ENCODE measurements at regions not wholly inside any gene's neighbourhood (a gene's known extent, or its start where the extent isn't known, plus 50 kb on each side); places are given as distances from the start of the nearest gene placed in this dataset.

GRCh38 chr3:5951026-5951425, 763.5 kb downstream of the EDEM1 start:
- H3K9me1 ChIP-seq (replicated peaks; ENCODE audit: control insufficient read depth, extremely low read depth, insufficient read depth, low read length) = no peaks in the 10 kb centered on the region
- no peaks in the 10 kb centered on the region for H3K36me3 ChIP-seq (ENCODE audit: control insufficient read depth in 2 of 2, extremely low read depth in 1 of 2, insufficient read depth in 2 of 2, low read length in 2 of 2)
- no peaks in the 10 kb centered on the region for H4K20me1 ChIP-seq (replicated peaks; ENCODE audit: control insufficient read depth, extremely low read depth, insufficient read depth, low read length)
- POLR2A ChIA-PET = no interaction called here
- H3K4me3 ChIP-seq (replicated peaks in 1 of 3; ENCODE audit: insufficient read depth in 1 of 3, low read depth in 1 of 3, low read length in 3 of 3) = no peak overlapping the region
- dilution Hi-C loops (cut with MboI; ENCODE audit: extremely low pct_ligation_motif_present, low sequenced_read_pairs) (no loop called here), intact Hi-C loops (cut with micrococcal nuclease) (no loop called here)
- FAIRE-seq (no peak), DNase-seq (ENCODE audit: low read depth, low spot score) (no peak)
- no peaks in the 10 kb centered on the region for H3K79me2 ChIP-seq (ENCODE audit: control insufficient read depth, insufficient read depth, low read length)
- no peak overlapping the region for H3K9ac ChIP-seq (replicated peaks; ENCODE audit: extremely low read depth, insufficient read depth, low read length)
- H3K27me3 ChIP-seq (ENCODE audit: control insufficient read depth in 2 of 2, insufficient read depth in 2 of 2, low read length in 2 of 2) = no peaks in the 10 kb centered on the region
- no peak overlapping the region for H3K27ac ChIP-seq (ENCODE audit: insufficient read depth, low read depth, low read length)
- no peaks in the 10 kb centered on the region for H3K4me1 ChIP-seq (ENCODE audit: control insufficient read depth, extremely low read depth, insufficient read depth, low read length)
- CTCF ChIA-PET = no interaction called here
- TF ChIP-seq FOS (IDR thresholded peaks at IDR 0.05; ENCODE audit: borderline replicate concordance, insufficient read depth, low read length) = no peak
- TF ChIP-seq MAX (IDR thresholded peaks at IDR 0.05; ENCODE audit: insufficient read depth, insufficient read length) = no peak
- no peak for TF ChIP-seq JUN (IDR thresholded peaks at IDR 0.05; ENCODE audit: borderline replicate concordance, insufficient read depth, insufficient read length, low read depth)
- no peak for TF ChIP-seq POLR2A (IDR thresholded peaks at IDR 0.05; ENCODE audit: low read depth, low read length)
- no peak for TF ChIP-seq CTCF (IDR thresholded peaks at IDR 0.05; ENCODE audit: extremely low read depth in 1 of 2, insufficient read depth in 1 of 2, low read depth in 1 of 2, low read length in 2 of 2)
- no peak for TF ChIP-seq EZH2 (IDR thresholded peaks at IDR 0.05; ENCODE audit: borderline replicate concordance, low read depth, low read length, severe bottlenecking)
- TF ChIP-seq MYC (IDR thresholded peaks at IDR 0.05; ENCODE audit: low read depth, low read length) = no peak
- no peak for TF ChIP-seq POLR2AphosphoS5 (IDR thresholded peaks at IDR 0.05; ENCODE audit: insufficient read depth, low read depth, low read length)
- no peak for TF ChIP-seq GATA2 (IDR thresholded peaks at IDR 0.05; ENCODE audit: insufficient read depth, insufficient read length, low read depth, low read length)
- no peak overlapping the region for H3K4me2 ChIP-seq (ENCODE audit: insufficient read depth, low read length)
- H3K9me3 ChIP-seq (replicated peaks; ENCODE audit: control insufficient read depth, insufficient read depth, low read length) = no peaks in the 10 kb centered on the region
- no TSS peak for BruUV-seq (replicated peaks)
- H2AFZ ChIP-seq (ENCODE audit: low read depth, low read length) = no peak overlapping the region

Data from endothelial cell of umbilical vein (primary cell).